HCT116 (cell line): ENCODE measurements at regions not wholly inside any gene's neighbourhood (a gene's known extent, or its start where the extent isn't known, plus 50 kb on each side); places are given as distances from the start of the nearest gene placed in this dataset.

Experiments used
- ATAC-seq: fragments of 200-7000 bp; cut with Tn5 transposase; 2 replicates; pipeline ENCODE4 v1.9.1; 2020; ENCODE audit warnings: mild to moderate bottlenecking, moderate library complexity
- BruUV-seq: library from RNA; stranded (reverse); fragments of 400-500 nt; replicated peaks from 2 replicates; lab custom pipeline; 2021; lab: Mats Ljungman, UMichigan
- CTCF ChIA-PET: fragments of 300-600 bp; sonication (Branson Sonifier 250); formaldehyde crosslinking; loops from one replicate; lab custom pipeline; 2021; ENCODE audit warnings: antibody characterized with exemption; lab: Charles Lee
- POLR2A ChIA-PET: fragments of 300-600, 350-600 bp; sonication (Branson Sonifier 250); formaldehyde crosslinking; loops from one replicate; lab custom pipeline; 2021; ENCODE audit warnings: antibody characterized with exemption; lab: Charles Lee
- RAD21 ChIA-PET, 2 experiments: fragments of 300-600 bp; sonication (Branson Sonifier 250); formaldehyde crosslinking; loops; one replicate each; lab custom pipeline; 2023; ENCODE audit warnings: low total read pairs in 2 of 2; ENCODE audit not compliant: uncharacterized antibody in 2 of 2, unreplicated experiment in 2 of 2, low non-redundant PET in 1 of 2; lab: Charles Lee
- DNase-seq: peaks from one replicate; pipeline ENCODE4 v3.0.0-alpha.2; 2010; ENCODE audit warnings: low read depth, low spot score
- H2AFZ ChIP-seq: fragments of 200-600 bp; shearing (Covaris generic), sonication (generic); 2 replicates; pipeline ENCODE4 v1.6.1; 2017; ENCODE audit warnings: low read depth, mixed run types, mixed read lengths, antibody characterized with exemption, low read length; ENCODE audit not compliant: poor library complexity, severe bottlenecking
- H3K27ac ChIP-seq: 2 replicates; pipeline ENCODE4 v1.5.1; 2012; ENCODE audit warnings: low read depth, low read length
- H3K27me3 ChIP-seq: fragments of 200-600 bp; sonication (generic); 2 replicates; pipeline ENCODE4 v1.6.1; 2016; ENCODE audit warnings: mixed run types, low read length, mixed read lengths; ENCODE audit not compliant: insufficient read depth
- H3K36me3 ChIP-seq, 2 experiments: fragments of 200-500 bp in 1 of 2; fragments of 200-600 bp in 1 of 2; sonication (Bioruptor generic) in 1 of 2; sonication (generic) in 1 of 2; 2 replicates each; pipeline versions ENCODE4 v1.5.1 to v1.6.1; 2014 to 2016; ENCODE audit warnings: low read length in 2 of 2, inconsistent platforms in 1 of 2, mixed read lengths in 1 of 2, mixed run types in 1 of 2; ENCODE audit not compliant: insufficient read depth in 2 of 2, control insufficient read depth in 1 of 2
- H3K4me1 ChIP-seq, 2 experiments: fragments of 200-600 bp in 1 of 2; sonication (generic) in 1 of 2; 2 replicates each; pipeline versions ENCODE4 v1.5.1 to v1.6.1; 2012 to 2017; ENCODE audit warnings: low read length in 2 of 2, inconsistent platforms in 1 of 2, mild to moderate bottlenecking in 1 of 2, mixed read lengths in 1 of 2, mixed run types in 1 of 2, moderate library complexity in 1 of 2; ENCODE audit not compliant: insufficient read depth in 2 of 2, control insufficient read depth in 1 of 2
- H3K4me2 ChIP-seq: fragments of 200-600 bp; sonication (generic); 2 replicates; pipeline ENCODE4 v1.6.1; 2017; ENCODE audit warnings: mixed run types, low read length, mixed read lengths
- H3K4me3 ChIP-seq, 2 experiments: fragments of 200-600 bp in 1 of 2; sonication (generic) in 1 of 2; replicated peaks in 1 of 2; 2 replicates each; pipeline ENCODE4 v1.5.1; 2011 to 2016; ENCODE audit warnings: low read length in 2 of 2, control low read depth in 1 of 2, low read depth in 1 of 2, mild to moderate bottlenecking in 1 of 2, mixed read lengths in 1 of 2, mixed run types in 1 of 2
- H3K79me2 ChIP-seq: fragments of 200-600 bp; sonication (generic); 2 replicates; pipeline ENCODE4 v1.6.1; 2017; ENCODE audit warnings: mild to moderate bottlenecking, mixed run types, low read length, moderate library complexity, mixed read lengths; ENCODE audit not compliant: insufficient read depth
- H3K9ac ChIP-seq: fragments of 200-600 bp; sonication (generic); 2 replicates; pipeline ENCODE4 v1.6.1; 2016; ENCODE audit warnings: low read length, mixed read lengths
- H3K9me2 ChIP-seq: fragments of 200-600 bp; sonication (generic), shearing (Covaris generic); 2 replicates; pipeline ENCODE4 v1.6.1; 2017; ENCODE audit warnings: mixed run types, mild to moderate bottlenecking, moderate library complexity; ENCODE audit not compliant: insufficient read depth
- H3K9me3 ChIP-seq, 2 experiments: fragments of 200-500 bp in 1 of 2; fragments of 200-600 bp in 1 of 2; sonication (Bioruptor generic) in 1 of 2; sonication (generic) in 1 of 2; 2 replicates each; pipeline ENCODE4 v1.6.1; 2014 to 2017; ENCODE audit warnings: low read length in 2 of 2, mixed read lengths in 2 of 2, inconsistent platforms in 1 of 2, low read depth in 1 of 2, mild to moderate bottlenecking in 1 of 2, mixed run types in 1 of 2, moderate library complexity in 1 of 2; ENCODE audit not compliant: control insufficient read depth in 1 of 2, insufficient read depth in 1 of 2
- H4K20me1 ChIP-seq: fragments of 200-600 bp; sonication (generic), shearing (Covaris generic); 2 replicates; pipeline ENCODE4 v1.6.1; 2017; ENCODE audit warnings: mixed run types, mild to moderate bottlenecking, moderate library complexity; ENCODE audit not compliant: insufficient read depth
- CEBPB ChIP-seq: IDR thresholded peaks from 2 replicates; pipeline ENCODE4 v1.6.1; 2012; ENCODE audit warnings: low read depth
- ELF1 ChIP-seq: IDR thresholded peaks from 2 replicates; pipeline ENCODE4 v1.6.1; 2012; ENCODE audit warnings: low read depth, borderline replicate concordance
- POLR2AphosphoS5 ChIP-seq: IDR thresholded peaks from 2 replicates; pipeline ENCODE4 v1.6.1; 2011; ENCODE audit warnings: mild to moderate bottlenecking, low read depth, low read length, moderate library complexity
- RAD21 ChIP-seq: IDR thresholded peaks from 2 replicates; pipeline ENCODE4 v1.6.1; 2012; ENCODE audit warnings: low read depth, mild to moderate bottlenecking
- REST ChIP-seq: IDR thresholded peaks from 2 replicates; pipeline ENCODE4 v1.6.1; 2012; ENCODE audit warnings: low read depth
- TCF7L2 ChIP-seq: IDR thresholded peaks from 2 replicates; pipeline ENCODE4 v1.7.0; 2011; ENCODE audit warnings: borderline replicate concordance, inconsistent platforms; ENCODE audit not compliant: insufficient read depth, insufficient read length; ENCODE audit errors: extremely low read depth
- YY1 ChIP-seq: IDR thresholded peaks from 2 replicates; pipeline ENCODE4 v1.6.1; 2011; ENCODE audit warnings: low read length, low read depth, moderate library complexity, mild to moderate bottlenecking; ENCODE audit not compliant: insufficient replicate concordance; ENCODE audit errors: extremely low read depth
- ZFX ChIP-seq: fragments of 450-650 bp; IDR thresholded peaks from 2 replicates; pipeline ENCODE4 v1.6.1; 2017
- ZNF274 ChIP-seq: fragments of 200-500 bp; sonication (Bioruptor generic); IDR thresholded peaks from 2 replicates; pipeline ENCODE4 v1.6.1; 2014; ENCODE audit warnings: mild to moderate bottlenecking, low read depth, low read length, inconsistent platforms
- intact Hi-C: fragments of 100-400 bp; cut with micrococcal nuclease; formaldehyde crosslinking; loops from 2 replicates; pipeline ENCODE4 v1.10.0; 2022
- TF ChIP-seq, protein P1 (sequence below): IDR thresholded peaks from 2 replicates; pipeline ENCODE4 v1.6.1; 2012

DNA sequence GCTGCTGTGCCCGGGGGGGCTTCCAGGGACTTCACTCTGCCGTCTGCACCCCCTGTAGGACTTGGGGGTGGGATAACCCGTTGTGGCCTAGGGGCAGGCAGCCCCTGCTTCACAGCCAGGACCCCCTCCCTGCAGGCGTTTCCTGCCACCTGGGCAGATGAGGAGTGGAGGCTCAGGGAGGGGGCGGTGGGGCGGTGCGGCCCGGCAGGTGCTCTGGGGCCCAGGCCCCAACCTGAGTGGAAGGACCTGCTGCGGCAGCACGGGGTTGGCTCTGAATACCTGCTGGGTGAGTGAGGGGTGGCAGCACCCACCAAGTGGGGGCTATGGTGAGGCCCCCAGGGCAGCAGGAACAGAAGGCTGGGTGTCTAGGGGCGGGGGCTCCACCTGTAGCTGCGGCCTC lies 78.6 kb upstream of the TTC34 start:
- Histone ChIP-seq H3K36me3 (no peaks in the 10 kb centered on the region), H2AFZ (no peak overlapping the region), H3K9me3 (no peaks in the 10 kb centered on the region), H3K27ac (no peak overlapping the region), H4K20me1 (no peaks in the 10 kb centered on the region), H3K4me3 (no peak overlapping the region), H3K9me2 (no peaks in the 10 kb centered on the region), H3K27me3 (no peaks in the 10 kb centered on the region), H3K9ac (no peak overlapping the region), H3K79me2 (no peaks in the 10 kb centered on the region), H3K4me2 (no peak overlapping the region), H3K4me1 (no peaks in the 10 kb centered on the region)
- ChIA-PET RAD21 (no interaction called here), CTCF (no interaction called here), POLR2A (no interaction called here)
- no TSS peak for BruUV-seq
- intact Hi-C loops = no loop called here
- no peak for TF ChIP-seq RAD21
- TF ChIP-seq CEBPB = no peak
- no peak for TF ChIP-seq ZFX
- no peak for TF ChIP-seq TCF7L2
- TF ChIP-seq, protein P1, sequence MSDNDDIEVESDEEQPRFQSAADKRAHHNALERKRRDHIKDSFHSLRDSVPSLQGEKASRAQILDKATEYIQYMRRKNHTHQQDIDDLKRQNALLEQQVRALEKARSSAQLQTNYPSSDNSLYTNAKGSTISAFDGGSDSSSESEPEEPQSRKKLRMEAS = no peak
- no peak for TF ChIP-seq REST
- no peak for TF ChIP-seq POLR2AphosphoS5
- no peak for TF ChIP-seq ELF1
- no peak for TF ChIP-seq ZNF274
- TF ChIP-seq YY1 = no peak
- no peak for ATAC-seq
- no peak for DNase-seq
